CD4-positive, alpha-beta T cell (primary cell): ENCODE measurements at regions not wholly inside any gene's neighbourhood (a gene's known extent, or its start where the extent isn't known, plus 50 kb on each side); places are given as distances from the start of the nearest gene placed in this dataset.

Source experiments
- ATAC-seq: fragments of 200-7000 bp; cut with Tn5 transposase; one replicate; pipeline ENCODE4 v1.10.0; 2022; ENCODE audit warnings: mild to moderate bottlenecking; ENCODE audit not compliant: poor library complexity
- CTCF ChIA-PET: fragments of 350-600 bp; sonication (Branson Sonifier 250); formaldehyde crosslinking; loops from one replicate; lab custom pipeline; 2021; ENCODE audit warnings: antibody characterized with exemption, inconsistent platforms; lab: Charles Lee
- POLR2A ChIA-PET: fragments of 350-600 bp; sonication (Branson Sonifier 250); formaldehyde crosslinking; loops from one replicate; lab custom pipeline; 2021; ENCODE audit warnings: antibody characterized with exemption, inconsistent platforms; lab: Charles Lee
- DNase-seq, 14 experiments: peaks; one replicate each; pipeline ENCODE4 v3.0.0-alpha.2; 2013 to 2020; ENCODE audit warnings: mixed read lengths in 2 of 14
- H3K27ac ChIP-seq, 2 donors: one replicate each; pipeline versions ENCODE4 v1.5.1 to v1.7.0; 2013; ENCODE audit warnings: low read length in 2 of 2, low read depth in 1 of 2, mild to moderate bottlenecking in 1 of 2
- H3K27me3 ChIP-seq, 2 experiments: 1 replicate in 1 of 2; 2 replicates in 1 of 2; pipeline versions ENCODE4 v1.6.1 to v1.7.0; 2013; ENCODE audit warnings: low read length in 2 of 2, control low read depth in 1 of 2, mild to moderate bottlenecking in 1 of 2, moderate library complexity in 1 of 2; ENCODE audit not compliant: insufficient read depth in 2 of 2, control insufficient read depth in 1 of 2
- H3K36me3 ChIP-seq: one replicate; pipeline ENCODE4 v1.6.1; 2013; ENCODE audit warnings: low read length, control low read depth; ENCODE audit not compliant: insufficient read depth
- H3K4me1 ChIP-seq: one replicate; pipeline ENCODE4 v1.6.1; 2013; ENCODE audit warnings: low read length, control low read depth; ENCODE audit not compliant: insufficient read depth
- H3K4me3 ChIP-seq: one replicate; pipeline ENCODE4 v1.5.1; 2013; ENCODE audit warnings: mild to moderate bottlenecking, low read length, moderate library complexity
- H3K9me3 ChIP-seq, 2 experiments: 1 replicate in 1 of 2; 2 replicates in 1 of 2; pipeline versions ENCODE4 v1.6.1 to v1.7.0; 2013; ENCODE audit warnings: low read length in 2 of 2, mild to moderate bottlenecking in 2 of 2, control low read depth in 1 of 2, moderate library complexity in 1 of 2; ENCODE audit not compliant: control insufficient read depth in 1 of 2, insufficient read depth in 1 of 2
- H3K27ac Mint-ChIP-seq: one replicate; pipeline ENCODE4 v1.8.0; 2020; ENCODE audit warnings: mixed read lengths
- H3K27me3 Mint-ChIP-seq: one replicate; pipeline ENCODE4 v1.8.0; 2021; ENCODE audit warnings: mixed read lengths
- H3K36me3 Mint-ChIP-seq: one replicate; pipeline ENCODE4 v1.8.0; 2021; ENCODE audit warnings: low read depth, mixed read lengths
- H3K4me1 Mint-ChIP-seq: one replicate; pipeline ENCODE4 v1.8.0; 2021; ENCODE audit warnings: low read depth, mixed read lengths
- H3K4me3 Mint-ChIP-seq: one replicate; pipeline ENCODE4 v1.8.0; 2020; ENCODE audit warnings: mild to moderate bottlenecking, mixed read lengths
- H3K9me3 Mint-ChIP-seq: one replicate; pipeline ENCODE4 v1.8.0; 2020; ENCODE audit warnings: mixed read lengths
- CTCF ChIP-seq: fragments of 200-600 bp; IDR thresholded peaks from one replicate; pipeline ENCODE4 v1.8.0; 2022; ENCODE audit warnings: antibody characterized with exemption, mild to moderate bottlenecking
- intact Hi-C, 2 experiments: fragments of 100-400 bp; cut with DNase I in 1 of 2; cut with micrococcal nuclease in 1 of 2; formaldehyde crosslinking; loops; one replicate each; pipeline versions ENCODE4 v1.15.1 to v1.9.0; 2023 to 2025; cut with DNase I, micrococcal nuclease

GRCh38 chr9:17930071-17930470 is 351.2 kb downstream of the SH3GL2 start:
- ChIA-PET CTCF (no interaction called here), POLR2A (no interaction called here)
- no peak for ATAC-seq
- no peak for TF ChIP-seq CTCF
- no peak for DNase-seq
- H3K4me3 ChIP-seq, result no peak overlapping the region
- no peak overlapping the region for H3K27ac Mint-ChIP-seq
- H3K4me1 ChIP-seq, result no peaks in the 10 kb centered on the region
- no peaks in the 10 kb centered on the region for H3K36me3 Mint-ChIP-seq
- no peaks in the 10 kb centered on the region for H3K4me1 Mint-ChIP-seq
- peaks cover 0 to 3% of the 10 kb centered on the region in 2 experiments for H3K9me3 ChIP-seq
- no peak overlapping the region for H3K27ac ChIP-seq
- H3K36me3 ChIP-seq, result no peaks in the 10 kb centered on the region
- no peaks in the 10 kb centered on the region for H3K27me3 ChIP-seq
- intact Hi-C loops, result no loop called here
- no peaks in the 10 kb centered on the region for H3K27me3 Mint-ChIP-seq
- H3K9me3 Mint-ChIP-seq, result peaks cover 10% of the 10 kb centered on the region
- H3K4me3 Mint-ChIP-seq, result no peak overlapping the region

GRCh38 chr9:17936365-17936764 is 357.5 kb downstream of the SH3GL2 start:
- no peak for ATAC-seq
- H3K27me3 ChIP-seq, result no peaks in the 10 kb centered on the region

GRCh38 chr9:17938035-17938655 is 359.3 kb downstream of the SH3GL2 start:
- H3K9me3 ChIP-seq, result peaks cover 0 to 5% of the 10 kb centered on the region in 2 experiments
- no peak overlapping the region for H3K4me3 ChIP-seq
- Mint-ChIP-seq H3K4me3 (no peak overlapping the region), H3K36me3 (no peaks in the 10 kb centered on the region), H3K9me3 (peaks cover 8% of the 10 kb centered on the region), H3K27me3 (no peaks in the 10 kb centered on the region), H3K27ac (no peak overlapping the region), H3K4me1 (no peaks in the 10 kb centered on the region)
- DNase-seq (no peak), ATAC-seq (no peak)
- ChIA-PET CTCF (no interaction called here), POLR2A (no interaction called here)
- no peak for TF ChIP-seq CTCF
- H3K4me1 ChIP-seq, result no peaks in the 10 kb centered on the region
- H3K36me3 ChIP-seq, result no peaks in the 10 kb centered on the region
- H3K27ac ChIP-seq, result no peak overlapping the region
- intact Hi-C loops, result no loop called here
- no peaks in the 10 kb centered on the region for H3K27me3 ChIP-seq

More at GRCh38 chr9:17936365-17936764, 357.5 kb downstream of the SH3GL2 start:
- Mint-ChIP-seq H3K27me3 (no peaks in the 10 kb centered on the region), H3K9me3 (peaks cover 4% of the 10 kb centered on the region), H3K4me3 (no peak overlapping the region), H3K4me1 (no peaks in the 10 kb centered on the region), H3K36me3 (no peaks in the 10 kb centered on the region), H3K27ac (no peak overlapping the region)
- Histone ChIP-seq H3K4me1 (no peaks in the 10 kb centered on the region), H3K9me3 (peaks cover 0 to 5% of the 10 kb centered on the region in 2 experiments), H3K36me3 (no peaks in the 10 kb centered on the region), H3K27ac (no peak overlapping the region), H3K4me3 (no peak overlapping the region)
- intact Hi-C loops, result no loop called here
- no peak for DNase-seq
- no peak for TF ChIP-seq CTCF
- CTCF ChIA-PET, result no interaction called here
- POLR2A ChIA-PET, result no interaction called here
